ENCODE measurements at regions not wholly inside any gene's neighbourhood (a gene's known extent, or its start where the extent isn't known, plus 50 kb on each side); places are given as distances from the start of the nearest gene placed in this dataset.

DNA sequence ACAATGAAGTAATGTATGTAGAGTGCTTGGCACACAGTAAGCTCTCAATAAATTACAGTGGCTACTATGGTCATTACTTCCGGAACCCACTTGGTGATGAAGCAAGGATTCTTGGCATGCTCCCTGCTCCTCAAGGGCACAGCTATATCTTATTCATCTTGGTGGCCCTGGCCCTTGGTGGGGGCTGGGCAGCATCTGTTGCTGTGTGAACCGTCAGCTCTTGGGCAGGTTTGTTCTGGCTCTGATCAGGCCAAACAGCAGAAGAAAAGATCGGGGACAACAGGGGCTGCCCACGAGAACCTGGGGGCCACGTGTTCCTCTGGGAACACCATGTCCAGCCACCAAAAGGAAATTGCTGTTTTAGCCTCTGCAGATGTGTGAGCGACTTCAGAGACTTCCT is 136.9 kb upstream of the SYT13 start:
- ChIA-PET CTCF (no interaction called here), POLR2A (no interaction called here)
- in situ Hi-C loops (cut with HindIII; ENCODE audit: low pct_unique_long_range_greater_than_20kb, low sequenced_read_pairs), result no loop called here
- TF ChIP-seq TCF7L2 (IDR thresholded peaks at IDR 0.05; ENCODE audit: low read depth, low read length), result no peak
- no peak for TF ChIP-seq CTCF (IDR thresholded peaks at IDR 0.05)
- TF ChIP-seq REST (IDR thresholded peaks at IDR 0.05; ENCODE audit: insufficient read depth in 1 of 2, low read depth in 2 of 2, low read length in 1 of 2), result no peak
- no peak for TF ChIP-seq SIN3A (IDR thresholded peaks at IDR 0.05; ENCODE audit: borderline replicate concordance, insufficient read depth, low read depth, low read length)
- TF ChIP-seq POLR2AphosphoS5 (IDR thresholded peaks at IDR 0.05; ENCODE audit: low read depth, low read length), result no peak
- DNase-seq (ENCODE audit: low read depth, low spot score) (no peak), ATAC-seq (no peak)
- Histone ChIP-seq H3K4me1 (ENCODE audit: control insufficient read depth, insufficient read depth, low read length) (no peaks in the 10 kb centered on the region), H3K27ac (ENCODE audit: low read length) (no peak overlapping the region), H3K9me3 (ENCODE audit: control insufficient read depth, insufficient read depth, low read depth, low read length) (no peaks in the 10 kb centered on the region; the same call in 1 of the 2 replicates), H3K36me3 (ENCODE audit: control insufficient read depth, insufficient read depth, low read length) (no peaks in the 10 kb centered on the region), H3K27me3 (ENCODE audit: control insufficient read depth, insufficient read depth, low read length) (peaks cover 16% of the 10 kb centered on the region), H3K4me3 (ENCODE audit: low read depth in 2 of 2, low read length in 2 of 2) (no peak overlapping the region)
- intact Hi-C loops (cut with micrococcal nuclease; ENCODE audit: unreplicated experiment), result no loop called here
- BruUV-seq (replicated peaks), result no TSS peak

GRCh38 chr11:45414088-45414487 is 127.9 kb upstream of the SYT13 start:
- H3K4me1 ChIP-seq (ENCODE audit: control insufficient read depth, insufficient read depth, low read length), result no peaks in the 10 kb centered on the region
- in situ Hi-C loops (cut with HindIII; ENCODE audit: low pct_unique_long_range_greater_than_20kb, low sequenced_read_pairs) (no loop called here), intact Hi-C loops (cut with micrococcal nuclease; ENCODE audit: unreplicated experiment) (no loop called here)
- H3K9me3 ChIP-seq (ENCODE audit: control insufficient read depth, insufficient read depth, low read depth, low read length), result no peaks in the 10 kb centered on the region
- no TSS peak for BruUV-seq (replicated peaks)
- ChIA-PET POLR2A (no interaction called here), CTCF (no interaction called here)
- no peak overlapping the region for H3K4me3 ChIP-seq (ENCODE audit: low read depth in 2 of 2, low read length in 2 of 2)
- ATAC-seq, result no peak
- DNase-seq (ENCODE audit: low read depth, low spot score), result no peak
- H3K27me3 ChIP-seq (ENCODE audit: control insufficient read depth, insufficient read depth, low read length), result peaks cover 8% of the 10 kb centered on the region
- no peaks in the 10 kb centered on the region for H3K36me3 ChIP-seq (ENCODE audit: control insufficient read depth, insufficient read depth, low read length)
- H3K27ac ChIP-seq (ENCODE audit: low read length), result no peak overlapping the region
- TF ChIP-seq POLR2AphosphoS5 (IDR thresholded peaks at IDR 0.05; ENCODE audit: low read depth, low read length), result no peak
- no peak for TF ChIP-seq SIN3A (IDR thresholded peaks at IDR 0.05; ENCODE audit: borderline replicate concordance, insufficient read depth, low read depth, low read length)
- no peak for TF ChIP-seq TCF7L2 (IDR thresholded peaks at IDR 0.05; ENCODE audit: low read depth, low read length)
- TF ChIP-seq CTCF (IDR thresholded peaks at IDR 0.05), result no peak
- no peak for TF ChIP-seq REST (IDR thresholded peaks at IDR 0.05; ENCODE audit: insufficient read depth in 1 of 2, low read depth in 2 of 2, low read length in 1 of 2)

Measured in Panc1 (cell line).